WI38 (cell line): ENCODE measurements at regions not wholly inside any gene's neighbourhood (a gene's known extent, or its start where the extent isn't known, plus 50 kb on each side); places are given as distances from the start of the nearest gene placed in this dataset.

Source experiments
- H3K4me3 ChIP-seq: 2 replicates; pipeline ENCODE4 v1.5.1; 2011; ENCODE audit warnings: low read depth, mild to moderate bottlenecking, control low read depth, low read length
- TF ChIP-seq, protein P1 (sequence below): IDR thresholded peaks from 2 replicates; pipeline ENCODE4 v1.5.1; 2012; ENCODE audit warnings: low read depth, mild to moderate bottlenecking, control low read depth, low read length

DNA sequence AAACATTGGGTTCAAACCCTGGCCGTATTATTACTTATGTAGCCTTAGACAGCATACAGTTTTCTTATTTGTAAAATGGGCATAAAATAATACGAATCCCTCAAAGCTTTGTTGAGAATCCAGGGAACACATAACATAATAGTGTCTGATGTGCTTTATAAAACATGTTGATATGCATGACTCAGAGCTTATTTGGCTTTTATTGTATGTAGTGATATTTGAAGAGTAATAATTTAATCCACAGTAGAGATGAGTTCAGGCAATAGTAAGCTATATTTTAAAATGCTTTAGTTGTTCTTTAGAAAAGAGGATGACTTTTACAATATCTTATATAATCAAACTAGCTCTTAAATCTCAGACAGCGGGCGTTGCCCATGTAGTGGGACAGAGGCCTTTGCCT is 176.4 kb downstream of the SIM1 start:
- TF ChIP-seq, protein P1, sequence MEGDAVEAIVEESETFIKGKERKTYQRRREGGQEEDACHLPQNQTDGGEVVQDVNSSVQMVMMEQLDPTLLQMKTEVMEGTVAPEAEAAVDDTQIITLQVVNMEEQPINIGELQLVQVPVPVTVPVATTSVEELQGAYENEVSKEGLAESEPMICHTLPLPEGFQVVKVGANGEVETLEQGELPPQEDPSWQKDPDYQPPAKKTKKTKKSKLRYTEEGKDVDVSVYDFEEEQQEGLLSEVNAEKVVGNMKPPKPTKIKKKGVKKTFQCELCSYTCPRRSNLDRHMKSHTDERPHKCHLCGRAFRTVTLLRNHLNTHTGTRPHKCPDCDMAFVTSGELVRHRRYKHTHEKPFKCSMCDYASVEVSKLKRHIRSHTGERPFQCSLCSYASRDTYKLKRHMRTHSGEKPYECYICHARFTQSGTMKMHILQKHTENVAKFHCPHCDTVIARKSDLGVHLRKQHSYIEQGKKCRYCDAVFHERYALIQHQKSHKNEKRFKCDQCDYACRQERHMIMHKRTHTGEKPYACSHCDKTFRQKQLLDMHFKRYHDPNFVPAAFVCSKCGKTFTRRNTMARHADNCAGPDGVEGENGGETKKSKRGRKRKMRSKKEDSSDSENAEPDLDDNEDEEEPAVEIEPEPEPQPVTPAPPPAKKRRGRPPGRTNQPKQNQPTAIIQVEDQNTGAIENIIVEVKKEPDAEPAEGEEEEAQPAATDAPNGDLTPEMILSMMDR = no peak
- H3K4me3 ChIP-seq = no peak overlapping the region

DNA sequence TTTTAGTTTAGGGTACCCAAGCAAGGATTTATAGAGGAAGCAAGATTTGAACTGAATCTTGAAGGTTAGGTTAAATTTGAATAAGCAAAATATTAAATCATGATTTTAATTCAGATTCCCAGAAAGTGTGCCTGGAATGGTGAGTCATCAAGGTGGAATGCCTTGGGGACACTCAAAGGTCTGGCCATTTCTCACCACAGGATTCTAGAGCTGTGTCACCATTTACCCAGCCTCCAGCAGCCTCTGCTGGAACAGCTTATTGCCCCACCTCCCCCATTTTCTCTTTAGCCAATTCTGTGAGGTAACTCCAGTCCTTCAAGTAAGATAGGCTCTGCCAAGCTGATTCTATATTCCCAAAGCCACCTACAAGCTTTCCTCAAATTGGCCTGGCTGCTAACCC is 181.4 kb downstream of the SIM1 start:
- H3K4me3 ChIP-seq = no peak overlapping the region
- TF ChIP-seq, protein P1 = no peak

DNA sequence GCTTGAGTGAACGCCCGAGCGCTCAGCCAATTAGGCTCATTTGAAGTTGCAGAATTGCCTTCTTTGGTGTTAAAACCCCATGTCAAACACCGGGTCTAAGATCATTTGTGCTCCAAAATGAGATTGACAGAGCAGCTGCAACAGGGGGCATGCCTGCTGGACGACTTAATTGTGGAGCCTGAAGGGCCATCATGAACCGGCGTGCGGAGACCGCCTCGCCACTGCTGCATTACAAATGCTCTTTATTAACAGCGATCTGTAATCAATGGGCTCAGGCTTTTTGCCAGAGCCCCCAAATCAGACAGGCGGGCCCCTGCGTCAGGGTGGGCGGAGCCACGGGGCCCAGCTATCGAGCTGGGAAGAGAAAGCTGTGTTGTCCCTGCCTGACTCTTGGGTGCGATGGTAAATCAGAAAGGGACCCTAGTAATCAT is 183.2 kb downstream of the SIM1 start:
- TF ChIP-seq, protein P1 = no peak
- H3K4me3 ChIP-seq = no peak overlapping the region

DNA sequence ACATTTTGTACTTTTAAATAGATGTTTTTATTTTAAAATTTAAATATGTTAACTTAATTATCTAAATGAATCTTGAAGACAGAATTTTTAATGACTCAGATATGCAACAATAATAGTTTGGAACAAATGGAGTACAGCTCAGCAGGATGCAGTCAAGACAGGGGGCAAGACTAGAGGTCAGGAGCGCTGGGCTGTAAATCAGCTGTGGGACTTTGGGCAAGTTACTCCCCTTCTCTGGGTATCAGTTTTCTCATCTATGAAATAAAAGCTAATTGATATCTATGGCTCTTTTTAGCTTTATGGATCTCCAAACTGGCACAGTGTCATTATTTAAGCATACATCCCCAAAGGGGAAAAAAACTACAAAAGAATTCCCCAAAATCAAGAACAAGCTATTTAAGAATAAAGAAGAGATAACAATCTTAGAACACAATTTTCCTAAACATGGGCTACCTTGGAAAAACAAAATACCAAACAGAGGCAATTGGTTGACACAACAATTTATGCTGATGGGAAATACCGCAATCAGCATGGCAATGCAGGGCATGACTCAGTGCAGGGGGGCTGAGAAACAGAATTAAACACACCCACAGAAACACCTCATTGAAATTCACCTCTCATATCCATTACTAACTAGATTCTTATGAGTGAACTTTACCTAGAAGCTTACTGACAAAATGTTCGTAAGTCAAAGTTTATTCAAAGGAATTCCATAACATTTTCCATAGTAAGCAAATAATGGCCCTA is 188.2 kb downstream of the SIM1 start:
- H3K4me3 ChIP-seq = no peak overlapping the region
- TF ChIP-seq, protein P1 = no peak

DNA sequence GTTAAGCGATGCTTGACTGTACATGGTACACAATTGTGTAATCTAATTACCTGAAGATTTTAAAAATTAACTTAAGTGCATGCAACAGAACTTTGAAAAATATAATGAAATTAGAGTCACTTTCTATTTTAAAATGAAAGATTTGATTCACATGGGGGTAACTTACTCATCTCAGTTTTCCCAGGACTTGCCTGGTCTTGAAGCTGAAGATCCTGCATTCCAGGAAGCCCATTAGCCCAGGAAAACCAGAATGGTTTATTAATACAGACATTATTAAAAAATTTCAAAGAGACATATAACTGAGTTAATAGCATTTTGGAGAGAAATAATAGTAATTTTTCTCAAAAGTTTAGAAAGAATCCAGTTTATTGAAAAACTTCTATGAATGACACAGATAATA is 190.6 kb downstream of the SIM1 start:
- no peak overlapping the region for H3K4me3 ChIP-seq
- TF ChIP-seq, protein P1 = no peak

DNA sequence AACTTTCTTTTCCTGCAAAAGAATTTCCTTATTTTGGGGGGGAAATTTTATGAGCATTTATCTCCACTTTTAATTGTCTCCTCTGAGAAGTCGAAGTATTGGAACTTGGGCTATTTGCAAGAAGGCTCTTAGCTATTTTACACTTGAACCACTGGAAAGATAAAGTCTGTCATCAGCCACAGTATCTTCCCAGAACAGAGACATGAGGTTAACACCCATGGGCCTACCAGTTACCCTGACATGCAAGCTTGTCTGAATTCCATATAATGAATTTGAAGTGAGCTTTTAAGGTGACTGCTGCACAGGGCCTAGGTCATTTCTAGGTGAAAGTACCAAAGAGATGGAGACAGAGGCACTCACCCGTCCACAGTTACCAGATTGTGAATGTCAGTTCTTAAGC is 193.1 kb downstream of the SIM1 start:
- H3K4me3 ChIP-seq = no peak overlapping the region
- TF ChIP-seq, protein P1 = no peak

DNA sequence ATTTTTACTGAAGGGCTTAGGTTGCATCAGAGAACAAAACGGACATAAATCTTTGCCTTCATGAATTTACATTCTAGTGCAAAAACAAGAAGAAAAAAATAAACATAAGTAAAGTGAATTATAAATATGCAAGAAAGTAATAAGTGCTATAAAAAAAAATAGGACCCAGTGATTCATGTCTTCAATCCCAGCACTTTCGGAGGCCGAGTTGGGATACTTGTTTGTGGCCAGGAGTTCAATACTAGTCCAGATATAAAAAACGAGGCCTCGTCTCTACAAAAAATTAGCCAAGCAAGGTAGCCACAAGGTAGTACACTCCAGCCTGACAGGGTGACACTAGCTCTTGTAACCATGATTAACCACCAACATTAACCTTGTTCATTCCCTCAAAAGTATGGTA is 193.5 kb downstream of the SIM1 start:
- H3K4me3 ChIP-seq = no peak overlapping the region
- TF ChIP-seq, protein P1 = no peak
